A204.1 (cell line): ENCODE measurements at regions not wholly inside any gene's neighbourhood (a gene's known extent, or its start where the extent isn't known, plus 50 kb on each side); places are given as distances from the start of the nearest gene placed in this dataset.

Source experiments
- FAIRE-seq: peaks from 2 replicates; lab custom pipeline; 2012; peaks lifted over from hg19 to GRCh38; lab: Jason Lieb, UNC

DNA sequence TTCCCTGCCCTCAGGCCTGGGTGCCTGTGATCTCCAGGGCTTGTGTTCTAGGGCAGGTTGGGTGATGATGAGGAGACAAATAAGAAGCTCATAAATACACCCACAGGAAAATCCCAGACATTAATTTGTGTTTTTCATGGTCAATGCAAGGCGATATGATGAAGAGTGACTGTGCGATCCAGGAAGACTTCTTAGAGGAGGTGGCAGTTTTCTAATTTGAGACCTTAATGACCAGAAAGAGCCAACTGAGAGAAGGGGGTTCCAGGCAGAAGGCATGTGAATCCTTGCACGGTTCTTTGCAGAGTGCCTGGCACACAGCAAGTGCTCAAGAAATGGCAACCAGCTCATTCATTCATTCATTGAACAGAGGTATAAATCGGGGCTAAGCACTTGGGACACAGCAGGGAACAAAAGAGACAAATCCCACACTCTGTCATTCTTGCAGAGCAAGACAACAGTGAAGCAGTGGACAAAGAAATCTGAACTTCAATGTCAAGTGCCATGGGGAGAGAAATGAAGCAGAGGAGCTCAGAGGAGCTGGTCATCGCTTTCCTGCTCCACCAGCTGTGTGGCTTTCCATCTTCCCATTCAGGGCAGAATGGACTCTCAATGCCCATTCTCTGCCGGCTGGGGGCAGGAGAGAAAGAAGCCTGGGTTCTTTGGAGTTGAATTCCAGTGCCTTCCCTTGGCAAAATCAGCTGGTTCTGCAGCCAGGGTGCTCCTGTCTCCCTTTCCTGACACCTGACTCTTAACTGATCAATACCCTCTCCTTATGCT, 128.3 kb downstream of the AACS start:
- no peak for FAIRE-seq

- FAIRE-seq, result no peak
Observed at GRCh38 chr12:125194163-125194773, 129.0 kb downstream of the AACS start.

- FAIRE-seq, result no peak
Observed at GRCh38 chr12:125194987-125195386, 129.8 kb downstream of the AACS start.

- FAIRE-seq, result no peak
Observed at GRCh38 chr12:125197326-125197725, 132.1 kb downstream of the AACS start.

- FAIRE-seq, result no peak
Observed at GRCh38 chr12:125198652-125199051, 133.4 kb downstream of the AACS start.

DNA sequence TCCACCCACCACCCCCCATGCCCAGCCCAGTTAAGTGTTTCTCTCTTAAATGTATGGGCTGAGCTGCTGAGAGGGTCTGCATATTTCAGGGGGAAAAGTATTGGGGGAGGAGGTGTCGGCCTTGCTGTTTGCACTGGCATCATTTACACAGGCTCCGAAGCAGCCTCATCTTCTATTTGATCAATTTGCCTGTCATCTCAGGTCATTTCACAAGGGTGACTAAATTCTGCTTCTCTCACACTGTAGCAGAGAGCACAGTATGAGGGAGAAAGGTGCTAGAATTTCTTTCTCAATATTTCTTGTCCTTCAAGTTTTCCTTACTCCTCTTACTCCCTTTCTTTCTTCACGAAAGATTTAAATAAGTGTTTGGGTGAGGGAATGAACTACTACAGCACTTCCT, 135.9 kb downstream of the AACS start:
- FAIRE-seq, result no peak

DNA sequence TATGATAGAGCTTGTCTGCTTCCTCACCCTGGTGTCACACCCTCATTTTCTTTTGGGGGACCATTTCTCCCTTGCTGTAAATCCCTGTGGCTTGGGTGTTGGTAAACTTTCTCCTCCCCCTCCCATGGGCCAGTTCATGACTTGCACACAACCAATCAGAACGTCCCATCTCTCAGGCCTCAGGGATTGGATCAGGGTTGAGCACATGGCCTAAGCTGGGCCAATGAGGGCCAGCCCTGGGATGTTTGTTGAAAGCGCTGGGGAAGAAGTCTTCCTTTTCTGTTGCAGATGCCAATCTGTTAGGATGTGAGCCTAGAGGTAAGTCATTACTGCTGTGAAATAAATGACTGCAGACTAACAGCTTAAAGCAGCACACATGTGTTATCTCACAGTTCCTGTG, 136.7 kb downstream of the AACS start:
- FAIRE-seq, result no peak

DNA sequence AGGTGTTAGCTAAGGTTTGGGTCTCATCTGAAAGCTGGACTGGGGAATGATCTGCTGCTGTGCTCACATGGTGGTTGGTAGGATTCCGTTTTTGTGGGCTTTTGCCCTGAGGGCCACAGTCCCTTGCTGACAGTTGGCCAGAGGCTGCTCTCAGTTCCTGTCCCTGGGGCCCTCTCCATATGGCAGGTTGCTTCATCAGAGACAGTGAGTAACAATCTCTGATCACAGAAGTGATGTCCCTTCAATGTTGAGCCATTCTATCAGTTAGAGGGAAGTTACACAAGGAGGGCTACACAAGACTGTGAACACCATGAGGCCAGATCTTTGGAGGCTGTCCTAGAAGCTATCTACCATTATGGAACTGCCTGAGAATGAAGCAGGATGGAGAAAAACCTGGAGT, 137.2 kb downstream of the AACS start:
- FAIRE-seq, result no peak

GRCh38 chr12:125203145-125203765, 138.0 kb downstream of the AACS start:
- FAIRE-seq, result no peak

- FAIRE-seq, result no peak
Observed at GRCh38 chr12:125205386-125205785, 140.2 kb downstream of the AACS start.

DNA sequence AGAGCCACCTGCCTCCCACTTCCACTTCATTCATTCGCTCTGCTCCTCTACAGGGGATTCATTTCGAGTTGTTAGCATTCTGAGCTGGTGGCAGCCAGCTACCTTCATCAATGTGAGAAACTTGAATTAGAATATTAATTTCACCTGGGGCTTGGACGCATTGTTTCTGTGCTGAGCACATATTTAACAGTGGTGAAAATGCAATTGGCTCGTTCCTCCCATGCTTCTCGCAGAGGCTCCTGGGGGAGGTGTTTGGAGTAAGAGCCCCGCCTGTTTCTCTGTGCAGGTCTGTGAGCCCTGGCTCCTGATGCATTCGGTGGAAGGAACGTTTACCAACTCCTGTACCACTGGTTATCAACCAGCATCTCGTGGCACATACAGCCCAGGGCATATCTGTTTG, 141.5 kb downstream of the AACS start:
- no peak for FAIRE-seq

DNA sequence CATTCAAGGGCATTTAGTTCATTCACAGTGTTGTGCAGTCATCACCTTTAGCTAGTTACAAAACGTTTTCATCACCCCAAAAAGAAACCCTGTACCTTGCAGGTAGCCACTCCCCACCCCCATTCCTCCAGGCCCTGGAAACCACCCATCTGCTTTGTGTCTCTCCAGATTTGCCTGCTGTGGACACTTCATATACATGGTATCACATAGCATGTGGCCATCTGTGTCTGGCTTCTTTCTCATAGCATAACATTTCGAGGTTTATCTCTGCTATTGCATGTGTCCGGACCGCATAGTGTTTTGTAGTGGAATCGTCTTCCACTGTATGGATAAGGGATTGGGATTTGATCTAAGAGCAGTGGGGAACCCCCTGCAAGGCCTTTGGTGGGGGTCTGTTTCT, 143.1 kb downstream of the AACS start:
- FAIRE-seq, result no peak

- FAIRE-seq, result no peak
Observed at GRCh38 chr12:125208942-125209341, 143.7 kb downstream of the AACS start.

DNA sequence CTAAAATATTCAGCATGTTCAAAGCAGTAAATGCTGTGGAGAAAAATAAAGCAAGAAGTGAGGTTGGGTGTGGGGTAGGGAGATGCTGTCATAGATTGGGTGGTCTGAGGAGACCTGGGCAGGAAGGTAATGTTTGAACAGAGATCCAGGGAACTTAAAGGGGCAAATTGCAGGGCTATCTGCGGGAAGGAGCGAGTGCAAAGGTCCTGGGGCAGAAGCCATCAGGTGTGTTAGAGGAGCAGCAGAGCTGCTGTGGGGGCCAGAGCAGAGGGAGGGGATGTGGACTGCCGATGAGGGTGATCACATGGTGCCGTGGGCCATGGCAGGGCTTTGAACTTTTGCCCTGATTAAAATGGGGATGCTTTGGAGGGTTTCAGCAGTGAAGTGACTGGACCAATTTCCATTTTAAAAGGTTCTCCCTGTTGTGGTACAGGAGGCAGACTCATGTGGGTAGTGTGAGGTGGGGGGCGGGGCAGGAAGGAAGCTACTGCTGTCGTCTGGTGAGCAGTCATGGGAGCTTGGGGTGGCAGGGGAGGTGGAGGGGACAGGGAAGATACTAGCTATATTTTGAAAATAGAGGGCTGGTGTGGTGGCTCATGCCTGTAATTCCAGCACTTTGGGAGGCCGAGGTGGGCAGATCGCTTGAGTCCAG, 145.0 kb downstream of the AACS start:
- no peak for FAIRE-seq

DNA sequence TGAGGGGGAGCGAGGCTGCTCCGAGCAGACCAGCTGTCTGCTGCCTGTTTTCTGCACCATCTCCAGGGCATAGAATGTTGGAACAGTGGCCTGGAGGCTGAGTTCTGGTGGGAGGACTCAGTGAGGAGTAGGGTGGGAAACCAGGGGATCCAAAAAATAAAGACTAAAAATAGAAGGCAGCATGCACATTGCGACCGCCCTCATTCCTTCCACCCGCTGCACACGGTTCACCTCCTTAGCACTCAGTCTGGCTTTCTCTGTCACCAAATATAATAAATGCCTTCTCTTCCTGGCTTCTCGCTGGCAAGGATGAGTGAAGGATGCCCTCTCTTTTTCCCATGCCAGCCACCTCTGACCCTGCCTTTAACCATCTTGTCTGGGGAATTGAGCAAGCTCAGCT, 146.2 kb downstream of the AACS start:
- FAIRE-seq, result no peak

DNA sequence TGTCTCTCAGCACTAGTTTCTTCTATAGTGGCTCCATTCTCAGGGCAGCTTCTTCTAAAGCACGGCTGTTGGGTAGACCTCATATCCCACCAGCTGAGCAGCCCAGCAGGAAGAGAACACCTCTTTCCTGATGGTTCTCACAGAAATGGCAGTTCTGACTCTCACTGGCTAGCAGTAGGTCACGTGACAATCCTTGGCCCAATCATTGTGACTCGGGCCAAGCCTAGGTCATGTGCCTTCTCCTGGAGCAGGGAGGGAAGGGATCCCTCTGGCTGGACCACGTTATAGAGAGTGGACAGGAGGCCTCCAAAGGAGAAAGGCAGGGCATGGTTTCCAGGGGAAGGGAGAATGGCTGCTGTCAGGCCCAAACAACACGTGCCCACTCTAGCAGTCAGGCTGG, 149.1 kb downstream of the AACS start:
- no peak for FAIRE-seq

DNA sequence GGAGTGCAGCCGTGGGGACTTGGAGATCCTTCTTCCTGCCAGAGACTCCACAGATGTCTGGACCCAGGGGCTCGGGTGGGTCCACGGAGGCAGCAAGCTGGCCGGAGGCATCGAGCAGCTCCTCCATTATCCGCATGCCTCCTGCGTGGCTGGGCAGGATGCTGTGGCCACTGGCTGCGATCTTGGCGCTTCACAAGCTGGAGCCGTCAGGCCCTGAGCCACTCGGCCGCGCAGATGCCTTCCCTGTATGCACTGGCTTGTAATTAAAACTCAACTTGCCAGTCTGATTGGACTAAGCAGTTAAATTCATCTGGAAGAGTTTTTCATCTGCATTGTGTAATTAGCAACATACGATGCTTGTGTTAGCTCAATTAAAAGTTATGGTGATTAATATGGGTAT, 151.5 kb downstream of the AACS start:
- no peak for FAIRE-seq

DNA sequence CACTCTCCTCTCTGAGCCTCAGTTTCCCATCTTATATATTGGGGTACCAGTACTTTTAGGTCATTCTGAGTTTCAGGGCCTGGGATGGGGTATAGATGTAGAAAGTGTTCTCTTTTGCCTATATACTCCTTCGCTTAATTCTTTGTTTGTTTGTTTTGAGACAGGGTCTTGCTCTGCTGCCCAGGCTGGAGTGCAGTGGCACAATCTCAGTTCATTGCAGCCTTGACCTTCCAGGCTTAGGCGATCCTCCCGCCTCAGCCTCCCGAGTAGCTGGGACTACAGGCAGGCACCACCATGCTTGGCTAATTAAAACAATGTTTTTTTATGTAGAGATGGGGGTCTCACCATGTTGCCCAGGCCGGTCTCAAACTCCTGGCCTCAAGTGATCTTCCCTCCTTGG, 152.1 kb downstream of the AACS start:
- no peak for FAIRE-seq

DNA sequence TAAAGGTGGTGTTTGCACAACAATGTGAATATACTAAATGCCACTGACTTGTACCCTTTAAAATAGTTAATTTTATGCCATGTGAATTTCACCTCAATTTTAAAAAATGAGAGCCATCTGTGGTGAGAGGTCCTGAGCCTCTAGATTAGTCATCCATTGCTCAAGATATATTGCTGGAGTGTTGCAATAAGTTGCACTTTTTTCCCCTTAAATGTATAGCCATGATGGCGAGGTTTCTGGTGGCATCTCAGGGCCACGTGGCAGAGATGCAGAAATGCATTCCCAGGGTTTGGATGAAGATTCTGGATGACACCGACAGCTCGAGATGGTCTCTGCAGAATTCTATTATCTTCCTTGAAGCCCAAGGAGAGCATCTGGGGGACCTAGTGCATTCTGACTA, 153.7 kb downstream of the AACS start:
- FAIRE-seq, result no peak

GRCh38 chr12:125220404-125221273, 155.4 kb downstream of the AACS start:
- no peak for FAIRE-seq

DNA sequence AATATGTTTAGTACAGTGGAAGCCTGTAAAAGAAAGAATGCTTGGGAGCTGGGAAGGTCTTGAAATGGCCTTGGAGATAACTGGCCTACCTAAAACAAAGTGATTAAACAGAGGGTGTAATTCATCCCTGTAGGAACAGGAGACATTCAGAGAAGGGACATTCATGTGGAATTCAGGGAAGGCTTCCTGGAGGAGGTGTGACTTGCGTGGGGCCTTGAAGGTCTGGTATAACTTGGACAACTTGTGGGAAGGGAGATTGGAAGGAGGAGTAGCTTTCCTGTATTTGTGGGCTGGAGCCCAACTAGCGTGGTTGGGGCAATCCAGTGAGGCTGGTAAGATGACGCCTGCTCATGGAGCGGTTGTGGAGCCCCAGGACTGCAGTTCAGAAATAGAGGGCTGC, 156.4 kb downstream of the AACS start:
- no peak for FAIRE-seq

DNA sequence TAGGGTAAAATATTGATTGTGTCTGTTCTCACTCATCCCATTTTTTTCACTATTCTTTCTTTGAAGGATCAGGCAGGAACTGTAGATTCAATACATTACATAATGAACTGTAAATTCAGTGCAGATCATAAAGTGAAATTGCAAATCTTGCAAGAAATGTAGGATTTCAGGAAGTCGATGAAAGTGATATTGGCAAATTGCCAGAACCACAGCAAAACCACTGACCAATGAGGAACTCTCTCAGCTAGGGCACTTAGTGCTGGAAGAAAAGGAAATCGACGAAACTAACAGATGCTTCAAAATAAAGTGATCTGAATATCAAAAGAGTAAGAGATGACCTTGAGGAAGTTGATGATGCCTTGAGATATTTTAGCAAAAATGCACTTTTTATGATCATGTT, 157.6 kb downstream of the AACS start:
- FAIRE-seq, result no peak
